Immature natural killer cell (primary cell): ENCODE measurements at regions not wholly inside any gene's neighbourhood (a gene's known extent, or its start where the extent isn't known, plus 50 kb on each side); places are given as distances from the start of the nearest gene placed in this dataset.

ENCODE experiments used
- DNase-seq, 3 donors: peaks; one replicate each; pipeline ENCODE4 v3.0.0; 2022; ENCODE audit warnings: mixed read lengths in 1 of 3
- H3K27ac Mint-ChIP-seq, 6 donors: one replicate each; pipeline ENCODE4 v1.8.0; 2020; ENCODE audit warnings: mixed read lengths in 6 of 6, mild to moderate bottlenecking in 5 of 6, inconsistent platforms in 4 of 6, moderate library complexity in 3 of 6
- H3K27me3 Mint-ChIP-seq, 3 donors: one replicate each; pipeline ENCODE4 v1.8.0; 2020 to 2021; ENCODE audit warnings: low read depth in 3 of 3, mild to moderate bottlenecking in 3 of 3, mixed read lengths in 3 of 3, moderate library complexity in 3 of 3, inconsistent platforms in 1 of 3
- H3K36me3 Mint-ChIP-seq, 3 donors: one replicate each; pipeline ENCODE4 v1.8.0; 2020; ENCODE audit warnings: mixed read lengths in 3 of 3, inconsistent platforms in 2 of 3, mild to moderate bottlenecking in 2 of 3
- H3K4me1 Mint-ChIP-seq, 2 donors: one replicate each; pipeline ENCODE4 v1.8.0; 2020; ENCODE audit warnings: inconsistent platforms in 2 of 2, mild to moderate bottlenecking in 2 of 2, mixed read lengths in 2 of 2, moderate library complexity in 1 of 2
- H3K4me3 Mint-ChIP-seq, 5 donors: one replicate each; pipeline ENCODE4 v1.8.0; 2020; ENCODE audit warnings: mild to moderate bottlenecking in 5 of 5, mixed read lengths in 5 of 5, inconsistent platforms in 3 of 5, moderate library complexity in 3 of 5
- H3K9me3 Mint-ChIP-seq, 6 donors: one replicate each; pipeline ENCODE4 v1.8.0; 2020; ENCODE audit warnings: mild to moderate bottlenecking in 6 of 6, mixed read lengths in 6 of 6, inconsistent platforms in 4 of 6, moderate library complexity in 3 of 6

GRCh38 chr20:11813106-11813890, 104.4 kb upstream of the BTBD3 start:
- Mint-ChIP-seq H3K4me3 (no peak overlapping the region), H3K36me3 (no peaks in the 10 kb centered on the region), H3K27ac (no peak overlapping the region), H3K27me3 (peaks cover 0 to 2% (median 0%) of the 10 kb centered on the region in 3 donors), H3K4me1 (no peaks in the 10 kb centered on the region), H3K9me3 (peaks cover 0 to 29% (median 4%) of the 10 kb centered on the region in 6 donors)
- no peak for DNase-seq

- no peaks in the 10 kb centered on the region for H3K4me1 Mint-ChIP-seq
- peaks cover 0 to 29% (median 6%) of the 10 kb centered on the region in 6 donors for H3K9me3 Mint-ChIP-seq
- no peaks in the 10 kb centered on the region for H3K36me3 Mint-ChIP-seq
- no peak overlapping the region for H3K4me3 Mint-ChIP-seq
- H3K27ac Mint-ChIP-seq = no peak overlapping the region
- peaks cover 0 to 2% (median 0%) of the 10 kb centered on the region in 3 donors for H3K27me3 Mint-ChIP-seq
- DNase-seq = no peak
Observed at GRCh38 chr20:11814267-11814666, 103.4 kb upstream of the BTBD3 start.

- no peak for DNase-seq
- no peak overlapping the region for H3K4me3 Mint-ChIP-seq
- H3K27ac Mint-ChIP-seq = no peak overlapping the region
- no peaks in the 10 kb centered on the region for H3K27me3 Mint-ChIP-seq
- no peaks in the 10 kb centered on the region for H3K36me3 Mint-ChIP-seq
- no peaks in the 10 kb centered on the region for H3K4me1 Mint-ChIP-seq
- peaks cover 0 to 10% (median 2%) of the 10 kb centered on the region in 6 donors for H3K9me3 Mint-ChIP-seq
Observed at GRCh38 chr20:11820838-11821237, 96.9 kb upstream of the BTBD3 start.

- H3K27ac Mint-ChIP-seq = no peak overlapping the region
- peaks cover 0 to 13% (median 6%) of the 10 kb centered on the region in 6 donors for H3K9me3 Mint-ChIP-seq
- no peak for DNase-seq
- H3K4me1 Mint-ChIP-seq = no peaks in the 10 kb centered on the region
- no peaks in the 10 kb centered on the region for H3K27me3 Mint-ChIP-seq
- no peak overlapping the region for H3K4me3 Mint-ChIP-seq
- no peaks in the 10 kb centered on the region for H3K36me3 Mint-ChIP-seq
Observed at GRCh38 chr20:11822540-11822794, 95.2 kb upstream of the BTBD3 start.

- H3K27me3 Mint-ChIP-seq = no peaks in the 10 kb centered on the region
- H3K4me1 Mint-ChIP-seq = no peaks in the 10 kb centered on the region
- no peaks in the 10 kb centered on the region for H3K36me3 Mint-ChIP-seq
- no peak for DNase-seq
- H3K9me3 Mint-ChIP-seq = peaks cover 0 to 20% (median 5%) of the 10 kb centered on the region in 6 donors
- no peak overlapping the region for H3K4me3 Mint-ChIP-seq
- no peak overlapping the region for H3K27ac Mint-ChIP-seq
Observed at GRCh38 chr20:11826334-11826733, 91.4 kb upstream of the BTBD3 start.

- Mint-ChIP-seq H3K27ac (no peak overlapping the region), H3K27me3 (peaks cover 0 to under 1% (median 0%) of the 10 kb centered on the region in 3 donors), H3K9me3 (peaks cover 0 to 22% (median 3%) of the 10 kb centered on the region in 6 donors), H3K4me1 (no peaks in the 10 kb centered on the region), H3K4me3 (no peak overlapping the region), H3K36me3 (no peaks in the 10 kb centered on the region)
- DNase-seq = no peak
Observed at GRCh38 chr20:11832397-11832796, 85.3 kb upstream of the BTBD3 start.

- no peaks in the 10 kb centered on the region for H3K4me1 Mint-ChIP-seq
- H3K4me3 Mint-ChIP-seq = no peak overlapping the region
- no peak for DNase-seq
- H3K36me3 Mint-ChIP-seq = no peaks in the 10 kb centered on the region
- peaks cover 0 to 21% (median 2%) of the 10 kb centered on the region in 6 donors for H3K9me3 Mint-ChIP-seq
- no peak overlapping the region for H3K27ac Mint-ChIP-seq
- H3K27me3 Mint-ChIP-seq = peaks cover 0 to 1% (median 0%) of the 10 kb centered on the region in 3 donors
Observed at GRCh38 chr20:11832851-11833250, 84.8 kb upstream of the BTBD3 start.

- Mint-ChIP-seq H3K36me3 (no peaks in the 10 kb centered on the region), H3K27ac (no peak overlapping the region), H3K9me3 (peaks cover 0 to 20% (median 2%) of the 10 kb centered on the region in 6 donors), H3K4me3 (no peak overlapping the region), H3K4me1 (no peaks in the 10 kb centered on the region), H3K27me3 (peaks cover 0 to 1% (median 0%) of the 10 kb centered on the region in 3 donors)
- no peak for DNase-seq
Observed at GRCh38 chr20:11833825-11834224, 83.9 kb upstream of the BTBD3 start.

GRCh38 chr20:11838076-11838636, 79.5 kb upstream of the BTBD3 start:
- H3K36me3 Mint-ChIP-seq = peaks cover 0 to 5% (median 0%) of the 10 kb centered on the region in 3 donors
- H3K4me3 Mint-ChIP-seq = no peak overlapping the region
- H3K27me3 Mint-ChIP-seq = peaks cover 1 to 3% (median 2%) of the 10 kb centered on the region in 3 donors
- no peak for DNase-seq
- no peak overlapping the region for H3K27ac Mint-ChIP-seq
- peaks cover 0 to 23% (median 3%) of the 10 kb centered on the region in 6 donors for H3K9me3 Mint-ChIP-seq
- H3K4me1 Mint-ChIP-seq = no peaks in the 10 kb centered on the region

GRCh38 chr20:11841972-11842461, 75.7 kb upstream of the BTBD3 start:
- no peak for DNase-seq
- Mint-ChIP-seq H3K4me1 (no peaks in the 10 kb centered on the region), H3K36me3 (peaks cover 0 to 5% (median 0%) of the 10 kb centered on the region in 3 donors), H3K4me3 (no peak overlapping the region), H3K27me3 (peaks cover 1 to 3% (median 2%) of the 10 kb centered on the region in 3 donors), H3K27ac (no peak overlapping the region), H3K9me3 (peaks cover 0 to 27% (median 3%) of the 10 kb centered on the region in 6 donors)

GRCh38 chr20:11843289-11843688, 74.4 kb upstream of the BTBD3 start:
- Mint-ChIP-seq H3K27me3 (peaks cover 0 to 3% (median 2%) of the 10 kb centered on the region in 3 donors), H3K4me3 (no peak overlapping the region), H3K27ac (no peak overlapping the region), H3K36me3 (peaks cover 0 to 5% (median 0%) of the 10 kb centered on the region in 3 donors), H3K9me3 (peaks cover 0 to 22% (median 3%) of the 10 kb centered on the region in 6 donors), H3K4me1 (no peaks in the 10 kb centered on the region)
- DNase-seq = no peak

- no peak for DNase-seq
- no peaks in the 10 kb centered on the region for H3K4me1 Mint-ChIP-seq
- H3K4me3 Mint-ChIP-seq = no peak overlapping the region
- peaks cover 0 to 5% (median 3%) of the 10 kb centered on the region in 3 donors for H3K27me3 Mint-ChIP-seq
- H3K27ac Mint-ChIP-seq = no peak overlapping the region
- peaks cover 0 to 5% (median 0%) of the 10 kb centered on the region in 3 donors for H3K36me3 Mint-ChIP-seq
- peaks cover 0 to 28% (median 3%) of the 10 kb centered on the region in 6 donors for H3K9me3 Mint-ChIP-seq
Observed at GRCh38 chr20:11844691-11845090, 73.0 kb upstream of the BTBD3 start.

GRCh38 chr20:11845340-11845739, 72.4 kb upstream of the BTBD3 start:
- no peak overlapping the region for H3K4me3 Mint-ChIP-seq
- DNase-seq = no peak
- peaks cover 0 to 3% (median 3%) of the 10 kb centered on the region in 3 donors for H3K27me3 Mint-ChIP-seq
- H3K36me3 Mint-ChIP-seq = peaks cover 0 to 5% (median 0%) of the 10 kb centered on the region in 3 donors
- H3K4me1 Mint-ChIP-seq = no peaks in the 10 kb centered on the region
- H3K9me3 Mint-ChIP-seq = peaks cover 0 to 29% (median 3%) of the 10 kb centered on the region in 6 donors
- H3K27ac Mint-ChIP-seq = no peak overlapping the region

- no peaks in the 10 kb centered on the region for H3K4me1 Mint-ChIP-seq
- no peak overlapping the region for H3K27ac Mint-ChIP-seq
- no peak overlapping the region for H3K4me3 Mint-ChIP-seq
- H3K36me3 Mint-ChIP-seq = peaks cover 0 to 2% (median 0%) of the 10 kb centered on the region in 3 donors
- H3K27me3 Mint-ChIP-seq = peaks cover 0 to 3% (median 3%) of the 10 kb centered on the region in 3 donors
- peaks cover 0 to 29% (median 6%) of the 10 kb centered on the region in 6 donors for H3K9me3 Mint-ChIP-seq
- DNase-seq = no peak
Observed at GRCh38 chr20:11846131-11846530, 71.6 kb upstream of the BTBD3 start.
